Embryonic facial prominence (tissue), 1 donor: ENCODE measurements at regions not wholly inside any gene's neighbourhood (a gene's known extent, or its start where the extent isn't known, plus 50 kb on each side); places are given as distances from the start of the nearest gene placed in this dataset.
"Not testable (repeated sequence)": the region's sequence is repeated elsewhere in the genome, so short reads cannot be mapped to it uniquely, and the experiment has no call there.

Experiments
- DNase-seq: peaks from one replicate; pipeline ENCODE4 v3.0.0-alpha.2; 2016; ENCODE audit errors: extremely low spot score

DNA sequence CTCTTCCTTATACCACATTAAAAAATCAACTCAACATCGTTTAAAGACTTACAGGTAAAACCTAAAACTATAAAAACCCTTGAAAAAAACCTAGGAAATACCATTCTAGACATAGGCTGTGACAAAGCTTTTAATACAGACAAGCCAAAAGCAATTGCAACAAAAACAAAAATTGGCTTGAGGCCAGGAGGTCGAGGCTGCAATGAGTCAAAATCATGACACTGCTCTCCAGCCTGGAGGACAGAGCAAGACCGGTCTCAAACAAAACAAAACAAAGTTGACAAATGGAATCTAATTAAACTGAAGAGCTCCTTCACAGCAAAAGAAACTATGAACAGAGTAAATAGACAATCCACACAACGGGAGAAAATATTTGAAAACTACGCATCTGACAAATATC lies 1057.8 kb downstream of the FSCB start:
- no peak for DNase-seq

DNA sequence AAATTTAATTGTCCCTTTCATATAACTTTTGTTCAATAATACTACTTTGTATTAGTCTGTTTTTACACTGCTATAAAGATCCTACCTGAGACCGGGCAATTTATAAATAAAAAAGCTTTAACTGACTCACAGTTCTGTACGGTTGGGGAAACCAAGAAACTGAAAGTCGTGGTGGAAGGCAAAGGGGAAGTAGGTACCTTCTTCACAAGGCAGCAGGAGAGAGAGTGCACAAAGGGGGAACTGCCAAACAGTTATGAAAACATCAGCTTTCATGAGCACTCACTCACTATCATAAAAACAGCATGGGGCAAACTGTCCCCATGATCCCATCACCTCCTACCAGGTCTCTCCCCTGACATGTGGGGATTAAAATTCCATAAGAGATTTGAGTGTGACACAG lies 1069.0 kb downstream of the FSCB start:
- no peak for DNase-seq

DNA sequence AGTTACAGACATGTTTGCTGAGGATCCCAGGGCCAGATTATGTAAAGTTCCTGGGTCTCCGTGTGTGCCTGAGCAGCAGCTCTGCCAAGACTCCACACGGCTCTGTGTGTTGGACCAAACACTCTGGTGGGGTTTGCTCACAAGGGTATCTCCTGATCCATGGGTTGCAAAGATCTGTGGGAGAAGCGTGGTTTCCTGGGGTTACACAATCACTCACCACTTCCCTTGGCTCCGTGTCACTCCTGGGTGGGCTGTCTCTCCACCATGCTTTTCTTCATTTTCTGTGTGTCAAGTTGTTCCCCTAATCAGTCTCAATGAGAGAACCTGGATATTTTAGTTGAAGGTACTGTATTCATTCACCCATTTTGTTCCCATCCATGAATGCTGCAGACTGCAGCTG lies 1088.8 kb downstream of the FSCB start:
- DNase-seq, result no peak

DNA sequence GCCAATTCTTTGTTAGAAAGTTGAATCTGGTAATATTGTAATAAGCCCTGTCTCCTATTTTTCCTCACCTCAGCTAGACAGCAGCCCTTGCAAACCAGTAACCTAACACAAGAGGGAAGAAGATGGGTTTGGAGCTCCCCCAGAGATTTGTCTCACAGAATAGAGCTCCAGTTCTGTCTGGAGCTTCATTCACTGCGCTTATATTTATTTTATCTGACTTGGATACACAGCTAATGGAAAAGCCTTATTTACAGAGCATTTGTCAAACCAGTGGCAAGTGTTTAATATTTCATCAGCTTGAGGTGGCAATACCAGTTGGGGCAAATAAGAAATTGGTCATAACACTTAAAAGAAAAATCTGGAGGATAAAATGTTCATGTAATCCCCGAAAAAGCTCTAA lies 1094.0 kb downstream of the FSCB start:
- DNase-seq, result no peak

DNA sequence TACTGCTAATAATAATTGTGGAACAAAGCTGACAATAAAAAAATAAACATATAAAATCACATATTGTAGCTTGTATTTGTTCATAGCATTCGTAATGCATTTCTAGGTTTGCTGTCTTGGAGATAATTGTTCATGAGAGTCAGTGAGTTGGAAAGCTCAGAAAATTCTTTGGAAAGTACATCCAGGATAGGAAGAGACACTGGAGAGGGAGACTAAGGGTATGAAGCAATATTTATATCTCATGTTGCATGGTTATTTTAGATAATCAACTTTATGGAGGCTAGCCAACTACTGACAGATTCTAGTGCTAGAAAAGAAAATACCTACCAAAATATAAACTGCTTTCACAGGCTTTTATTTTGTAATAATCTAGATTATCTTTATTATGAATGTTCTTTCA lies 1095.2 kb downstream of the FSCB start:
- DNase-seq, result no peak

DNA sequence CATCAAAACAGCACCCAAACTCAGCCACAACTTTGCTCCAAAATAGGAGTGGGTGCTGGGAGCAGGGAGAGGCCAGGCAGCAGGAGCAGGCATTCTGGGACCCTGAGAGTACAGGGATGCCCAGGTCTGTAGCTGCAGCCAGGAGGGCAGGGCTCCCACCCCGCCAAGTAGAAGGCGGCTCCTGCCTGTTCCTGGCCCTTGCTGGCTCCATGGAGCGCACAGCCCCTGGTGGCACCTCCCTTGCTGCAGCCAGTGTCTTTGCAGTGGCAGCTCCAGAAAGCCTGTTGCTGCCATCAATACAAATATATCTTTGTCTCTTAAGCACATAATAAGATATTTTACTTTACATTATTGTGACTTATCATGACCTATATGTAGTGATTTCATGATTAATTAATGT lies 1096.5 kb downstream of the FSCB start:
- no peak for DNase-seq

DNA sequence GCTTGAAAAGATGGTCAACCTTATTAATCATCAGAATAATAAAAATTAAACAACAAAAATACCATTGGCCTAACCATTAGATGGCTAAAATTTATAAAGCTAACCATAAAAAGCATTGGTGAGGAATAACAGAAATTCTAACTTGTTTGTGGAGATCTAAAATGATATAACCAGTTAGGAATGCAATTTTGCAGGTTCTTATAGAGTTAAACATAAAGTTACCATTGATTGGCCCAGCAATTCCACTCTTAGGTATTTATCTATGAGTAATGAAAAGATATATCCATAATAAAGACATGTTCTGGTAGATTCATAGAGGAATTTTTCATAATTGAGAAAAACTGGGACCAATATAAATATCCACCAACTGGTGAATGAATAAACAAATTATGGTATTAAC lies 1098.6 kb downstream of the FSCB start:
- DNase-seq, result no peak

DNA sequence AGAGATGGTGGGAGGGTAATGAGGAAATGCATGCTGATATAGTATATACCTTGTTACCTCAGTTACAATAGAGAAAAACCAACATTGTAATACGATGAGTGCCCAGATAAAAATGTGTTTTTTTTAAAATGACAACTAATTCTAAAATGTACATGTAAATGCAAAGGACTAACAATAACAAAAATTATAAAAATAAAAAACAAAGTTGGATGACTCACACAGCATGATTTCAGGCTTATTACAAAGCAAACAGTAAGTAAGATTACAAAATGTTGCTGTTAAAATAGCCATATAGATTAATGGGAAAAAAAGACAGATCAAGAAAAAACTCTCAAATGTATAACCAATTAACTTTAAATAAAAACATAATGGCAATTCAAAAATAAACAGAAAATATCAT lies 1099.4 kb downstream of the FSCB start:
- no peak for DNase-seq

DNA sequence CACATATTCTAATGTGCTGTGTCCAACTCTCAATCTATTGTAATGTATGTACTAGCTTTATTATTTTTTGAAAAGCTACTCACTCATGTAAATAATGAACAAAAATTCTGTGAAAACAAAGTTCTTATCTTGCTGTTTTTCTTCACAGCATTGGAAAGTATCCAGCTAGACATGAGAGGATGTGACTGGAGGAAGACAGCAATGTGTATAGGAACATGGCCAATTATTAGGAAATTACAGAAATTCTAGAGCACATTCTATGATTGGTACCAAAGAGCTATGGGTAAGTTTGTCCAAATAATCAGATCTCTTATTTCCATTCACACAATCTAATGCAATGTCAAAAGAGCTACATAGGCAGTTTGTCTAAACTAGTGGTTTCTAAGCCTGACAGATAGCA lies 1100.2 kb downstream of the FSCB start:
- no peak for DNase-seq

DNA sequence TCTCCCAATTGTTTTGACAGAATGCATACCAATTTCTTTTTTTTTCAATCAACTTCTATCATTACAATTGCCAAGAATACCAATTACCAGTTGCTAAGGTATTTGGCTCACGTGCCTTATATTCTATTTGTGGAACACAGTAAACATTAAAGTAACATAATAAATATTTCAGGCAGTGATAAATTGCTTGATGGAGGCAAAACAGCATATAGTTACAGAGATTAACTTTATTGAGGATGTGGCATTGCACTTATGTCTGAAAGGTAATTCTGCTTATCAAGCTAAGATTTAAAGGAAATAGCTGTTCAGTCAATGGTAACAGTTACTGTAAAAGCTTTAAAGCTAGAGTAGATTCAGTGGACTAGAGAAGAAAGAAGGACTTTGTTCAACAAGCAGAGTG lies 1107.8 kb downstream of the FSCB start:
- DNase-seq, result no peak

DNA sequence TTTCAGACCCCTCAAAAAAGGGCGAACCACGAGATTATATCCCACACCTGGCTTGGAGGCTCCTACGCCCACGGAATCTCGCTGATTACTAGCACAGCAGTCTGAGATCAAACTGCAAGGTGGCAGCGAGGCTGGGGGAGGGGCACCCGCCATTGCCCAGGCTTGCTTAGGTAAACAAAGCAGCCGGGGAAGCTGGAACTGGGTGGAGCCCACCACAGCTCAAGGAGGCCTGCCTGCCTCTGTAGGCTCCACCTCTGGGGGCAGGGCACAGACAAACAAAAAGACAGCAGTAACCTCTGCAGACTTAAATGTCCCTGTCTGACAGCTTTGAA lies 1136.6 kb downstream of the FSCB start:
- not testable (repeated sequence) for DNase-seq

DNA sequence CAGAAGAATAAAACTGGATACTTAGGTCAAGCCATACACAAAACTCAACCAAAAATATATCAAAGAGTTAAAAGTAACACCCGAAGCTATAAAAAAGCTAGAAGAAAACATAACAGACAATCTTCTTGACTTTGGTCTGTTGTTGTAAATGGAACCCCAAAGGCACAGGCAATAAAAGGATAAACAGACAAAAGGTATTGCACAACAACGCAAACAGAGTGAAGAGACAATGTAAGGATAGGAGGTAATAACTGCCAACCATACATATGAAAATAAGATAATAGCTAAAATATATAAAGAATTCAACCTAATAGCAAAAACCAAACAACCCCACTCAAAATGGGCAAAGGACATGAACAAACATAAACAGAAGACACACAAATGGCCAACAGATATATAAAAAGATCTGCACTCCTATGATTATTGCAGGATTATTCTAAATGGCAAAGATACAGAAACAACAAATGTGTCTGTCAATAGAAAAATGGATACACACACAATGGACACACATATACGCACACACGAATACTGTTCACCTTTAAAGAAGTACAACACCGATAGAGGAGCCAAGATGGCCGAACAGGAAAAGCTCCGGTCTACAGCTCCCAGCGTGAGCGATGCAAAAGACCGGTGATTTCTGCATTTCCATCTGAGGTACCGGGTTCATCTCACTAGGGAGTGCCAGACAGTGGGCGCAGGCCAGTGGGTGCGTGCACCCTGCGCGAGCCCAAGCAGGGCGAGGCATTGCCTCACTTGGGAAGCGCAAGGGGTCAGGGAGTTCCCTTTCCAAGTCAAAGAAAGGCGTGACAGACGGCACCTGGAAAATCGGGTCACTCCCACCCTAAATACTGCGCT lies 1137.1 kb downstream of the FSCB start:
- DNase-seq, result no peak

DNA sequence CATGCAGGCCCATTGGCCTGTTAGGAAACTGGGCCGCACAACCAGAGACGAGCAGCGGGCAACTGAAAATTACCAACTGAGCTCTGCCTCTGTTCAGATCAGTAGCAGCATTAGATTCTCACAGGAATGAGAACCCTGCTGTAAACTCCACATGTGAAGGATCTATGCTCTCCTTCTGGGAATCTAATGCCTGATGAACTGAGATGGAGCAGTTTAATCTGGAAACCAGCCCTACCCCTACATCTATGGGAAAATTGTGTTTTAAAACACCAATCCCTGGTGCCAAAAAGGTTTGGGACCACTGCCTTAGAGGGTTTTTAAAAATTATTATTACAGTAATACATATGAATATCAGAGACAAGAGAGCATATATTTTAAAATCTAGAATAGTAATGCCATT lies 1144.5 kb downstream of the FSCB start:
- DNase-seq, result no peak

DNA sequence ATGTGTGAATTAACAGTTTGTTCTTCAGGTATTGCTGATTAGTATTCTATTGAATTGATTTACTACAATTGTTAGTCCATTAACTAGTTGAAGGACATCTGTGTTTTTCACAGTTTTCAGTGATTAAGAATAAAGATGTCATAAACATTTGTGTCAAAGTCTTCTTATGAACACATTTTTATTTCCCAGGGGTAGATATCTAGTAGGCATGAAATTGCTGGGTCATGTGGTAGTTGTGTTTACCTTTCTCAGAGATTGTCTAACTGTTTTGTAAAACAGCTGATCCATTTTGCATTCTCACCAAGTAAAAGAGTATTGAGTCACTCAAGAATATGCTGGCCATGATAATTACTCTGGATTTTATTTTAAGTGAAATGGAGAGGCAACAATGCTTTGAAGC lies 1145.3 kb downstream of the FSCB start:
- DNase-seq, result no peak

DNA sequence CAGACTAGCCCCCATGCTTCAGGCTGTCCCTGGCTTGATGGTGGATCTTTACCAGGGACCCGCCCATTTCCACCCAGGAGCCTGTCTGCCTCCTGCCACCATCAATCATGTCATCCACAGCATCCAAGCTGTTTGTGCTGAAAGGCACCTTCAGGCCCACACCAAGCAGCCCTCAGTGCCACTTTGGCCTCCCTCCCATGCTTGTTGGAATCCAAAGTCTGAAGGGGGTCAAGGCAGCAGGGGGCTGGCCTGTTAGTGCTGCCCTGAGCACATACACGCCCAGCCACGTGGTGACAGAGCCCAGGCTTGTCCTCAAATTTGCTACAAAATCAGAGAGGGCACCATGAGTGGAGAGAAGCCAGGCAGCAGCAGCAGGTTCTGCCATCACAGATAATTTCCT lies 1146.8 kb downstream of the FSCB start:
- DNase-seq, result no peak

DNA sequence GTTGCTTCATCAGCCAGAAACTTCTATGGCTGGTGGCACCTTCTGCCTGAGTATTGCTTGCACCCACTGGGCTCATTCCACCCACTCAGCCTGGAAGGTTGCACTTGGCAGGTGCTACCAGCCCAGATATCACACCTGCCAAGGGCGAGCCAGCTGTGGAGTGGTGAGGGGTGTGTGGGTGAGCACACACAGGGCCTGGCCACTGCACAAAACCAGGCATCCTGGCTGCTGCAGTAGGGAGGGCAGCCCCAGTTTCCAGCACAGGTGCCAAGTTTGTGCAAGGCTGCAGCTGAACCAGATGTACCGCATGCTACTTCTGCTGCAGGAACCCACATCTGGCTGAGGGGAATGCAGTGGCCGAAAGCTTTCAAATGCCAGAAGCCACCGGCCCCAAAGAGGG lies 1147.8 kb downstream of the FSCB start:
- no peak for DNase-seq

DNA sequence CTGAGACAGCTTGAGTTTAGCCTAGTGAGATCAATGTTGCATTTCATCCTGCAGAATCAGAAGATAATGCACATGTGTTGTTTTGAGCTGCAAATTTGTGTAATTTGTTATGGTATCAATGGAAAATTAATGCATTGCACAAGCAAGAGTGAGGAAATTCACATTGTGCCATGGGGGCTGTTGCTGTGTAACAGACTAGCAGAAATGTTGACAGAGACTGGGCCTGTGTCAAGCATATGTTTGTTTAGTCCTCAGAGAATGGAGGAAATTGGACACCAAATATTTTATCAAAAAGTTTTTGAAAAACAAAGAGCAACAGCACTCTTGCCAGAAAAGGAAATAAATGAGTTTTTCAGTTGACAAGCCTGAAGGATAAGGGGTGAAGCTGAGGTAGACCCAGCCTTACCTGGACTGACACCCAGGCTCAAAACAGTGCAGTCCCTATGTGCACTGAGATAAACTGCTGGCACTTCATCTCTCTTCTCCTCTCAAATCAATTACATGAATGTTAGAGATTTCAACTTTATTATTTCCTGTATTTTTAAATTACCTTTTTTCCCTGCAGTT lies 1150.0 kb downstream of the FSCB start:
- no peak for DNase-seq

DNA sequence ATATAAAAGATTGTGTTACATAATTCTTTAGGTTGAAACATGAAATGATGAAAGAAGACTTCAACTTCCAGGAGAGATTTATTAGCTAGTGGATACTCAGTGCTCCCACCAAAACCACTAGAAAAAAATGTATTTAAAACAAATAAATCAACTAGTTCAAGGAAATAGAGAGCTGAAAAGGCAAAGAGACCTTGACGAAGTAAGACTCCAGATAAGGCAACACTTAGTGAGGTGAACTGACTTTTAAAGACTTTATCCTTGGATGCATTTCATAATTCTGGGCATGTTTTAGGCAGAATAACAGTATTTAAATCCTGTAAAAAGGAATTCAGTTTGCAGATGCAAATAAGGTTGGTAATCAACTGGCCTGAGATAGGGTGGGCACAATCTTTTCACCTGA lies 1150.7 kb downstream of the FSCB start:
- no peak for DNase-seq

DNA sequence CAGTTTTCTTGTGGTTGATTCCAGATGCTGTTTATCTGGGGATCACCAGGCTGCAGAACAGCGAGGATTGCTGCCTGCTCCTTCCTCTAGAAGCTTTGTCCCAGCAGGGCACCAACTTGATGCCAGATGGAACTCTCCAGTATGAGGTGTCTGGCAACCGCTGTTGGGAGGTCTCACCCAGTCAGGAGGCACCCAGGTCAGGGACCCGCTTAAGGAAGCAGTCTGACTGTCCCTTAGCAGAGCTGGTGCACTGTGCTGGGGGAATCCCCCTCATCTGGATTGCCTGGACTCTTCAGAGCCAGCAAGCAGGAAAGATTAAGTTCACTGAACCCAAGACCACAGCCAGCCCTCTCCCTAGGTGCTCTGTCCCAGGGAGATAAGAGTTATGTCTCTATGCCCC lies 1165.2 kb downstream of the FSCB start:
- no peak for DNase-seq

DNA sequence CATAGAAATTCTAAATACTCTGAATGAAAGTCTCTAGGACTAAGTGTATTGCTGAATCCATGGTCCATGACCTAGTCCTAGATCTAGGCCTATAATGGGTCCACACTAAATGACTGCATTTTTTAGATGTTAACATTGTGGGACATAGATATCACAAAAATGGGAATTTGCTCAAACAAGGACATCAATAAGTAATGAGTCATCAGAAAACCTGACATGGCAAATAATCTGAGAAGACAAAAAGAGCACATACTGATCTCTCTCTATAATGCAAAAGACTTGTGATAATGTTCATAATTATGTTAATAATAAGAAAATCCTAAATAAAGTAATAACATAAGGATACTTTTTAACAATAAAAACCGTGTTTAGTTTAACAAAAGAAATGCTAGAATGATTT lies 1168.4 kb downstream of the FSCB start:
- no peak for DNase-seq

DNA sequence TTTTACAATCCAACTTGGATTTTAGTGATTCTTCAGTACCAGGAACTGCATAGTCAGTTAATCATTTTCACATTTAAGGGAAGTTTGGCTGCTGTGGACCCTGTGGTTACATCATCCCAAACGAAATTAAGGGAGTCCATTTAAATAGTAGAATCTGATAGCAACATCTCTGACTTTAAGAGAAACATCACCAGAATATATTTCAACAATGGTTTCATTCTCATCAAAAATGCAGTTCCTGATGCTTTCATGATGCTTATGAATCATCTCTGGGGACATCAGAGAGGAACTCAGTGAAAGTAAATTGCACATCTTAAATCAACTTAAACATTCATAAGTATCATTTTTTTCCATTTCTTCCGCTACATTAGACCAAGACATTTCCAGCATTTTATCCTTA lies 1170.7 kb downstream of the FSCB start:
- no peak for DNase-seq

DNA sequence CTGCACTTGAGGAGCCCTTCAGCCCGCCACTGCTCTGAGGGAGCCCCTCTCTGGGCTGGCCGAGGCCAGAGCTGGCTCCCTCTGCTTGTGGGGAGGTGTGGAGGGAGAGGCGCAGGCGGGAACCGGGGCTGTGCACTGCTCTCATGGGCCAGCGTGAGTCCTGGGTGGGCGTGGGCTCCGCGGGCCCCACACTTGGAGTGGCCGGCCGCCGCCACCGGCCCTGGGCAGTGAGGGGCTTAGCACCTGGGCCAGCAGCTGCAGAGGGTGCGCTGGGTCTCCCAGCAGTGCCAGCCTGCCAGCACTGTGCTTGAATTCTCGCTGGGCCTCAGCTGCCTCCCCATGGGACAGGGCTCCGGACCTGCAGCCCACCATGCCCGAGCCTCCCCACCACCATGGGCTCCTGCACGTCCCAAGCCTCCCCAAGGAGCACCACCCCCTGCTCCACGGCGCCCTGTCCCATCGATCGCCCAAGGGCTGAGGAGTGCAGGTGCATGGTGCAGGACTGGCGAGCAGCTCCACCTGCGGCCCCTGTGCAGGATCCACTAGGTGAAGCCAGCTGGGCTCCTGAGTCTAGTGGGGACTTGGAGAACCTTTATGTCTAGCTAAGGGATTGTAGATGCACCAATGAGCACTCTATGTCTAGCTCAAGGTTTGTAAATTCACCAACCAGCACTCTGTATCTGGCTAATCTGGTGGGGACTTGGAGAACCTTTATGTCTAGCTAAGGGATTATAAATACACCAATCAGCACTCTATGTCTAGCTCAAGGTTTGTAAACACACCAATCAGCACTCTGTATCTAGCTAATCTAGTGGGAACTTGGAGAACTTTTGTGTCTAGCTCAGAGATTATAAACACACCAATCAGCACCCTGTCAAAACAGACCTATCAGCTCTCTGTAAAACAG lies 1180.3 kb downstream of the FSCB start:
- not testable (repeated sequence) for DNase-seq

DNA sequence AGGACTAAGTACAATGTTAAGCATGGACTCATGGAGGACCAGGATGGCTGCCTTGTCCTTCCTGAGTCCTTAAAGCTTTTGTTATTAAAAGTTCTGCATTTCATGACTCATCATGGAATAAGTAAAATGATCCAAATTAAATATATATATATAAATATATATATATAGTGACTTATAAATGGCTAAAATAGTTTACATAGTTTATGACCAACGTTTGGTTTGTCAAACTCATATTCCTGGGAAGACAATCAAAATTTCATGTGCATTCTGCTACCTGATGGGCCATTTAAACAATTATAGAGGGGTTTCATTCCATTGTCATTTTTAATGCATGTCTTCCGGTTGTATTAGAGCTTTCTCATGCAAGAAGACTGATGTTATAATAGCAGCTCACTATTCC lies 1190.7 kb downstream of the FSCB start:
- DNase-seq, result no peak
